HCT116 (cell line): ENCODE measurements at regions not wholly inside any gene's neighbourhood (a gene's known extent, or its start where the extent isn't known, plus 50 kb on each side); places are given as distances from the start of the nearest gene placed in this dataset.

Experiments used
- ATAC-seq: fragments of 200-7000 bp; cut with Tn5 transposase; 2 replicates; pipeline ENCODE4 v1.9.1; 2020; ENCODE audit warnings: mild to moderate bottlenecking, moderate library complexity
- BruUV-seq: library from RNA; stranded (reverse); fragments of 400-500 nt; replicated peaks from 2 replicates; lab custom pipeline; 2021; lab: Mats Ljungman, UMichigan
- CTCF ChIA-PET: fragments of 300-600 bp; sonication (Branson Sonifier 250); formaldehyde crosslinking; loops from one replicate; lab custom pipeline; 2021; ENCODE audit warnings: antibody characterized with exemption; lab: Charles Lee
- POLR2A ChIA-PET: fragments of 300-600, 350-600 bp; sonication (Branson Sonifier 250); formaldehyde crosslinking; loops from one replicate; lab custom pipeline; 2021; ENCODE audit warnings: antibody characterized with exemption; lab: Charles Lee
- RAD21 ChIA-PET, 2 experiments: fragments of 300-600 bp; sonication (Branson Sonifier 250); formaldehyde crosslinking; loops; one replicate each; lab custom pipeline; 2023; ENCODE audit warnings: low total read pairs in 2 of 2; ENCODE audit not compliant: uncharacterized antibody in 2 of 2, unreplicated experiment in 2 of 2, low non-redundant PET in 1 of 2; lab: Charles Lee
- DNase-seq: peaks from one replicate; pipeline ENCODE4 v3.0.0-alpha.2; 2010; ENCODE audit warnings: low read depth, low spot score
- H2AFZ ChIP-seq: fragments of 200-600 bp; shearing (Covaris generic), sonication (generic); 2 replicates; pipeline ENCODE4 v1.6.1; 2017; ENCODE audit warnings: low read depth, mixed run types, mixed read lengths, antibody characterized with exemption, low read length; ENCODE audit not compliant: poor library complexity, severe bottlenecking
- H3K27ac ChIP-seq: 2 replicates; pipeline ENCODE4 v1.5.1; 2012; ENCODE audit warnings: low read depth, low read length
- H3K27me3 ChIP-seq: fragments of 200-600 bp; sonication (generic); 2 replicates; pipeline ENCODE4 v1.6.1; 2016; ENCODE audit warnings: mixed run types, low read length, mixed read lengths; ENCODE audit not compliant: insufficient read depth
- H3K36me3 ChIP-seq, 2 experiments: fragments of 200-500 bp in 1 of 2; fragments of 200-600 bp in 1 of 2; sonication (Bioruptor generic) in 1 of 2; sonication (generic) in 1 of 2; 2 replicates each; pipeline versions ENCODE4 v1.5.1 to v1.6.1; 2014 to 2016; ENCODE audit warnings: low read length in 2 of 2, inconsistent platforms in 1 of 2, mixed read lengths in 1 of 2, mixed run types in 1 of 2; ENCODE audit not compliant: insufficient read depth in 2 of 2, control insufficient read depth in 1 of 2
- H3K4me1 ChIP-seq, 2 experiments: fragments of 200-600 bp in 1 of 2; sonication (generic) in 1 of 2; 2 replicates each; pipeline versions ENCODE4 v1.5.1 to v1.6.1; 2012 to 2017; ENCODE audit warnings: low read length in 2 of 2, inconsistent platforms in 1 of 2, mild to moderate bottlenecking in 1 of 2, mixed read lengths in 1 of 2, mixed run types in 1 of 2, moderate library complexity in 1 of 2; ENCODE audit not compliant: insufficient read depth in 2 of 2, control insufficient read depth in 1 of 2
- H3K4me2 ChIP-seq: fragments of 200-600 bp; sonication (generic); 2 replicates; pipeline ENCODE4 v1.6.1; 2017; ENCODE audit warnings: mixed run types, low read length, mixed read lengths
- H3K4me3 ChIP-seq, 2 experiments: fragments of 200-600 bp in 1 of 2; sonication (generic) in 1 of 2; replicated peaks in 1 of 2; 2 replicates each; pipeline ENCODE4 v1.5.1; 2011 to 2016; ENCODE audit warnings: low read length in 2 of 2, control low read depth in 1 of 2, low read depth in 1 of 2, mild to moderate bottlenecking in 1 of 2, mixed read lengths in 1 of 2, mixed run types in 1 of 2
- H3K79me2 ChIP-seq: fragments of 200-600 bp; sonication (generic); 2 replicates; pipeline ENCODE4 v1.6.1; 2017; ENCODE audit warnings: mild to moderate bottlenecking, mixed run types, low read length, moderate library complexity, mixed read lengths; ENCODE audit not compliant: insufficient read depth
- H3K9ac ChIP-seq: fragments of 200-600 bp; sonication (generic); 2 replicates; pipeline ENCODE4 v1.6.1; 2016; ENCODE audit warnings: low read length, mixed read lengths
- H3K9me2 ChIP-seq: fragments of 200-600 bp; sonication (generic), shearing (Covaris generic); 2 replicates; pipeline ENCODE4 v1.6.1; 2017; ENCODE audit warnings: mixed run types, mild to moderate bottlenecking, moderate library complexity; ENCODE audit not compliant: insufficient read depth
- H3K9me3 ChIP-seq, 2 experiments: fragments of 200-500 bp in 1 of 2; fragments of 200-600 bp in 1 of 2; sonication (Bioruptor generic) in 1 of 2; sonication (generic) in 1 of 2; 2 replicates each; pipeline ENCODE4 v1.6.1; 2014 to 2017; ENCODE audit warnings: low read length in 2 of 2, mixed read lengths in 2 of 2, inconsistent platforms in 1 of 2, low read depth in 1 of 2, mild to moderate bottlenecking in 1 of 2, mixed run types in 1 of 2, moderate library complexity in 1 of 2; ENCODE audit not compliant: control insufficient read depth in 1 of 2, insufficient read depth in 1 of 2
- H4K20me1 ChIP-seq: fragments of 200-600 bp; sonication (generic), shearing (Covaris generic); 2 replicates; pipeline ENCODE4 v1.6.1; 2017; ENCODE audit warnings: mixed run types, mild to moderate bottlenecking, moderate library complexity; ENCODE audit not compliant: insufficient read depth
- CBX3 ChIP-seq: IDR thresholded peaks from 2 replicates; pipeline ENCODE4 v1.6.1; 2012; ENCODE audit warnings: low read depth
- CTCF ChIP-seq, 3 experiments: fragments of 200-600 bp in 1 of 3; sonication (generic) in 1 of 3; IDR thresholded peaks in 2 of 3; conservative IDR thresholded peaks in 1 of 3; 2 replicates each; pipeline ENCODE4 v1.5.1; 2012 to 2017; ENCODE audit warnings: low read depth in 2 of 3, low read length in 2 of 3, antibody characterized with exemption in 1 of 3, borderline replicate concordance in 1 of 3, control low read depth in 1 of 3, mild to moderate bottlenecking in 1 of 3, mixed read lengths in 1 of 3, mixed run types in 1 of 3, moderate library complexity in 1 of 3; ENCODE audit not compliant: insufficient read depth in 1 of 3
- EGR1 ChIP-seq: IDR thresholded peaks from 2 replicates; pipeline ENCODE4 v1.6.1; 2012; ENCODE audit warnings: low read depth
- ELF1 ChIP-seq: IDR thresholded peaks from 2 replicates; pipeline ENCODE4 v1.6.1; 2012; ENCODE audit warnings: low read depth, borderline replicate concordance
- EZH2phosphoT487 ChIP-seq: fragments of 200-600 bp; IDR thresholded peaks from 2 replicates; pipeline ENCODE4 v1.6.1; 2018; ENCODE audit warnings: antibody characterized with exemption, borderline replicate concordance
- FOSL1 ChIP-seq: IDR thresholded peaks from 2 replicates; pipeline ENCODE4 v1.6.1; 2012; ENCODE audit warnings: low read depth
- POLR2A ChIP-seq: IDR thresholded peaks from 2 replicates; pipeline ENCODE4 v1.7.0; 2011; ENCODE audit warnings: borderline replicate concordance; ENCODE audit not compliant: insufficient read depth, insufficient read length; ENCODE audit errors: extremely low read depth
- POLR2AphosphoS5 ChIP-seq: IDR thresholded peaks from 2 replicates; pipeline ENCODE4 v1.6.1; 2011; ENCODE audit warnings: mild to moderate bottlenecking, low read depth, low read length, moderate library complexity
- RAD21 ChIP-seq: IDR thresholded peaks from 2 replicates; pipeline ENCODE4 v1.6.1; 2012; ENCODE audit warnings: low read depth, mild to moderate bottlenecking
- SIN3A ChIP-seq: IDR thresholded peaks from 2 replicates; pipeline ENCODE4 v1.6.1; 2012; ENCODE audit warnings: low read depth
- SP1 ChIP-seq: IDR thresholded peaks from 2 replicates; pipeline ENCODE4 v1.6.1; 2012; ENCODE audit warnings: low read depth
- SRF ChIP-seq: IDR thresholded peaks from 2 replicates; pipeline ENCODE4 v1.6.1; 2012; ENCODE audit warnings: low read depth
- TCF7L2 ChIP-seq: IDR thresholded peaks from 2 replicates; pipeline ENCODE4 v1.7.0; 2011; ENCODE audit warnings: borderline replicate concordance, inconsistent platforms; ENCODE audit not compliant: insufficient read depth, insufficient read length; ENCODE audit errors: extremely low read depth
- YY1 ChIP-seq: IDR thresholded peaks from 2 replicates; pipeline ENCODE4 v1.6.1; 2011; ENCODE audit warnings: low read length, low read depth, moderate library complexity, mild to moderate bottlenecking; ENCODE audit not compliant: insufficient replicate concordance; ENCODE audit errors: extremely low read depth
- ZBTB33 ChIP-seq: IDR thresholded peaks from 2 replicates; pipeline ENCODE4 v1.6.1; 2011; ENCODE audit warnings: mild to moderate bottlenecking, low read length, moderate library complexity; ENCODE audit not compliant: insufficient replicate concordance; ENCODE audit errors: extremely low read depth
- ZFX ChIP-seq: fragments of 450-650 bp; IDR thresholded peaks from 2 replicates; pipeline ENCODE4 v1.6.1; 2017
- ZNF274 ChIP-seq: fragments of 200-500 bp; sonication (Bioruptor generic); IDR thresholded peaks from 2 replicates; pipeline ENCODE4 v1.6.1; 2014; ENCODE audit warnings: mild to moderate bottlenecking, low read depth, low read length, inconsistent platforms
- intact Hi-C: fragments of 100-400 bp; cut with micrococcal nuclease; formaldehyde crosslinking; loops from 2 replicates; pipeline ENCODE4 v1.10.0; 2022
- TF ChIP-seq, protein P1 (sequence below): IDR thresholded peaks from 2 replicates; pipeline ENCODE4 v1.6.1; 2012; ENCODE audit warnings: low read depth
- TF ChIP-seq, protein P2 (sequence below): IDR thresholded peaks from 2 replicates; pipeline ENCODE4 v1.6.1; 2012
- TF ChIP-seq, protein P3 (sequence below): IDR thresholded peaks from 2 replicates; pipeline ENCODE4 v1.6.1; 2012

GRCh38 chr15:38921471-38921870 is 356.9 kb upstream of the RASGRP1 start:
- DNase-seq (no peak), ATAC-seq (no peak)
- intact Hi-C loops: no loop called here
- no peak overlapping the region for H3K9ac ChIP-seq
- no peaks in the 10 kb centered on the region for H3K9me3 ChIP-seq
- TF ChIP-seq POLR2AphosphoS5: no peak
- no peak for TF ChIP-seq RAD21
- TF ChIP-seq, protein P1, sequence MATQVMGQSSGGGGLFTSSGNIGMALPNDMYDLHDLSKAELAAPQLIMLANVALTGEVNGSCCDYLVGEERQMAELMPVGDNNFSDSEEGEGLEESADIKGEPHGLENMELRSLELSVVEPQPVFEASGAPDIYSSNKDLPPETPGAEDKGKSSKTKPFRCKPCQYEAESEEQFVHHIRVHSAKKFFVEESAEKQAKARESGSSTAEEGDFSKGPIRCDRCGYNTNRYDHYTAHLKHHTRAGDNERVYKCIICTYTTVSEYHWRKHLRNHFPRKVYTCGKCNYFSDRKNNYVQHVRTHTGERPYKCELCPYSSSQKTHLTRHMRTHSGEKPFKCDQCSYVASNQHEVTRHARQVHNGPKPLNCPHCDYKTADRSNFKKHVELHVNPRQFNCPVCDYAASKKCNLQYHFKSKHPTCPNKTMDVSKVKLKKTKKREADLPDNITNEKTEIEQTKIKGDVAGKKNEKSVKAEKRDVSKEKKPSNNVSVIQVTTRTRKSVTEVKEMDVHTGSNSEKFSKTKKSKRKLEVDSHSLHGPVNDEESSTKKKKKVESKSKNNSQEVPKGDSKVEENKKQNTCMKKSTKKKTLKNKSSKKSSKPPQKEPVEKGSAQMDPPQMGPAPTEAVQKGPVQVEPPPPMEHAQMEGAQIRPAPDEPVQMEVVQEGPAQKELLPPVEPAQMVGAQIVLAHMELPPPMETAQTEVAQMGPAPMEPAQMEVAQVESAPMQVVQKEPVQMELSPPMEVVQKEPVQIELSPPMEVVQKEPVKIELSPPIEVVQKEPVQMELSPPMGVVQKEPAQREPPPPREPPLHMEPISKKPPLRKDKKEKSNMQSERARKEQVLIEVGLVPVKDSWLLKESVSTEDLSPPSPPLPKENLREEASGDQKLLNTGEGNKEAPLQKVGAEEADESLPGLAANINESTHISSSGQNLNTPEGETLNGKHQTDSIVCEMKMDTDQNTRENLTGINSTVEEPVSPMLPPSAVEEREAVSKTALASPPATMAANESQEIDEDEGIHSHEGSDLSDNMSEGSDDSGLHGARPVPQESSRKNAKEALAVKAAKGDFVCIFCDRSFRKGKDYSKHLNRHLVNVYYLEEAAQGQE: no peak
- TF ChIP-seq EGR1: no peak
- no peak for TF ChIP-seq EZH2phosphoT487
- no peak for TF ChIP-seq ELF1
- TF ChIP-seq SP1: no peak
- no peak for TF ChIP-seq POLR2A
- TF ChIP-seq ZFX: no peak
- TF ChIP-seq, protein P2, sequence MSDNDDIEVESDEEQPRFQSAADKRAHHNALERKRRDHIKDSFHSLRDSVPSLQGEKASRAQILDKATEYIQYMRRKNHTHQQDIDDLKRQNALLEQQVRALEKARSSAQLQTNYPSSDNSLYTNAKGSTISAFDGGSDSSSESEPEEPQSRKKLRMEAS: no peak
- no peak for TF ChIP-seq ZBTB33
- TF ChIP-seq SIN3A: no peak
- no peak for TF ChIP-seq CTCF (IDR thresholded peaks at IDR 0.05 in 2 of 3, conservative IDR thresholded peaks at IDR 0.05 in 1 of 3; ENCODE audit: borderline replicate concordance in 1 of 3, insufficient read depth in 1 of 3, low read depth in 2 of 3, low read length in 2 of 3)
- no peak for TF ChIP-seq TCF7L2
- no peak for TF ChIP-seq ZNF274
- no peak for TF ChIP-seq CBX3
- no peak for TF ChIP-seq SRF
- TF ChIP-seq, protein P3, sequence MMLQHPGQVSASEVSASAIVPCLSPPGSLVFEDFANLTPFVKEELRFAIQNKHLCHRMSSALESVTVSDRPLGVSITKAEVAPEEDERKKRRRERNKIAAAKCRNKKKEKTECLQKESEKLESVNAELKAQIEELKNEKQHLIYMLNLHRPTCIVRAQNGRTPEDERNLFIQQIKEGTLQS: no peak
- no peak for TF ChIP-seq FOSL1
- no peak for TF ChIP-seq YY1
- no peak overlapping the region for H3K4me2 ChIP-seq
- ChIA-PET CTCF (no interaction called here), POLR2A (no interaction called here), RAD21 (no interaction called here)
- no peaks in the 10 kb centered on the region for H3K9me2 ChIP-seq
- no peaks in the 10 kb centered on the region for H3K79me2 ChIP-seq
- BruUV-seq: no TSS peak
- no peak overlapping the region for H3K27ac ChIP-seq
- H3K27me3 ChIP-seq: no peaks in the 10 kb centered on the region
- H4K20me1 ChIP-seq: no peaks in the 10 kb centered on the region
- no peaks in the 10 kb centered on the region for H3K36me3 ChIP-seq
- H2AFZ ChIP-seq: no peak overlapping the region
- no peaks in the 10 kb centered on the region for H3K4me1 ChIP-seq
- H3K4me3 ChIP-seq: no peak overlapping the region
